AG09309 (cell line): ENCODE measurements at regions not wholly inside any gene's neighbourhood (a gene's known extent, or its start where the extent isn't known, plus 50 kb on each side); places are given as distances from the start of the nearest gene placed in this dataset.
A peak's percentile ranks its signal among the peaks of the same experiment; 100 is the strongest.
"Not testable (repeated sequence)": the region's sequence is repeated elsewhere in the genome, so short reads cannot be mapped to it uniquely, and the experiment has no call there.

ENCODE experiments used
- DNase-seq: peaks from one replicate; pipeline ENCODE4 v3.0.0-alpha.2; 2010; ENCODE audit warnings: low read depth
- H3K4me3 ChIP-seq: 2 replicates; pipeline ENCODE4 v1.5.1; 2011; ENCODE audit warnings: mild to moderate bottlenecking, low read depth, low read length, moderate library complexity; ENCODE audit not compliant: control insufficient read depth
- CTCF ChIP-seq: IDR thresholded peaks from 2 replicates; pipeline ENCODE4 v1.5.1; 2011; ENCODE audit warnings: mild to moderate bottlenecking, low read depth, low read length, inconsistent platforms; ENCODE audit not compliant: insufficient read depth, control insufficient read depth; ENCODE audit errors: missing control alignments

GRCh38 chr2:193837111-193837738 is 1642.5 kb upstream of the TMEFF2 start:
- H3K4me3 ChIP-seq, result no peak overlapping the region
- DNase-seq, result peak; percentile 11
- no peak for TF ChIP-seq CTCF

- not testable (repeated sequence) for DNase-seq, H3K4me3 ChIP-seq
Measured at GRCh38 chr2:193836424-193837006, 1641.8 kb upstream of the TMEFF2 start.

GRCh38 chr2:193833895-193834294 is 1639.2 kb upstream of the TMEFF2 start:
- not testable (repeated sequence) for H3K4me3 ChIP-seq, DNase-seq

GRCh38 chr2:193824474-193824873 is 1629.7 kb upstream of the TMEFF2 start:
- no peak overlapping the region for H3K4me3 ChIP-seq
- no peak for TF ChIP-seq CTCF
- DNase-seq, result peak; percentile 31

DNA sequence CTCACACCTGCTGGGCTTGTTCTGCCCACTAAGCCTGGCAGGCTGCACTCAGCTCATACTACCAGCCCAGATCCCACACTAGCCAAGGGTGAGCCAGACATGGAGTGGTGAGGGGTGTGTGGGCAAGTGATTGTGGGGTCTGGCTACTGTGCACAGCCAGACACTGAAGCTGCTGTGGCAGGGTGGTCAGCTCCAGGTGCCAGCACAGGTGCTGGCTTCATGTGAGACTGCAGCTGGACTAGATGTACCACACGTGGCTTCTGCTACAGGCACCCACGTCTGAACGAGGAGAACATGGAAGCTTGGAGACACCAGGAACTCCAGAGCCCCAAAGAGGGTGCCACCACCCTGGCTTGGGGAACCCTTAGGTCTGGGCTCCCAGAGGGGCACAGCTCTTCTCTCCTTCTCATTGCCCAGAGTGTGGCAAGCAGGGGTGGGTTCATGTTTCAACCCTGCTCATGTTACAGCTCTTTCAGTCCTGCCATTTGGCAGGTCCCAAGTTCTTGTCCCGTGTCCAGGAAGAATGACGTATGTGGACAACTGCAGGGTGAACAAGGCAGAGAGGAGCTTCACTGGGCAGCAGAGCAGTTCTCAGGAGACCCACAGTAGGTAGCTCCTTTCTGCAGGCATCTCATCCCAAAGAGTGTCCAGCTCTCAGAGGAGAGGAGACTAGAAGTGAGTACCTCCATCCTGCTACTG is 1624.2 kb upstream of the TMEFF2 start:
- DNase-seq, result no peak
- H3K4me3 ChIP-seq, result no peak overlapping the region
- no peak for TF ChIP-seq CTCF

GRCh38 chr2:193816008-193816407 is 1621.3 kb upstream of the TMEFF2 start:
- no peak for DNase-seq

GRCh38 chr2:193810533-193810932 is 1615.8 kb upstream of the TMEFF2 start:
- H3K4me3 ChIP-seq, result no peak overlapping the region
- peak; percentile 4 for DNase-seq
- TF ChIP-seq CTCF, result no peak

More at GRCh38 chr2:193816008-193816407, 1621.3 kb upstream of the TMEFF2 start:
- TF ChIP-seq CTCF, result no peak
- no peak overlapping the region for H3K4me3 ChIP-seq
